ENCODE measurements at regions not wholly inside any gene's neighbourhood (a gene's known extent, or its start where the extent isn't known, plus 50 kb on each side); places are given as distances from the start of the nearest gene placed in this dataset.

DNA sequence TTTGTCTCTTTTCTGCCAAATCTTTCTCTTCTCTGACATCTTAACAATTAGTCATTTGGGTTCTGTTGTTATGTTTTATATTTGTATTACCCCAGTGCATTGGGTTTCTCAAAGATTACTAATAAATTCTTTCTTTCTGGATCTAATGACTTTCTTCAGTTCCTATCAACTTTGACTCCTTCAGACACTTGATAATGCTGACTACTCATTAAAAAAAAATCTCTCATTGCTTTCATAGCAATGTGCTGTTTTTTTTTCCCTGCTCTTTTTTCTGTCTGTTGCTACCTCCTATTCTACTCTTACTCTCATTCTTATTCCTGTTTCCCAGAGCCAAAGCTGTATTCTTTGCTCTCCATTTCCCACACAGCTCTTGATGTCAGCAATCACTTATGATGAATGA lies 81.3 kb upstream of the MAP3K7 start:
- DNase-seq (ENCODE audit: low read depth), result no peak

DNA sequence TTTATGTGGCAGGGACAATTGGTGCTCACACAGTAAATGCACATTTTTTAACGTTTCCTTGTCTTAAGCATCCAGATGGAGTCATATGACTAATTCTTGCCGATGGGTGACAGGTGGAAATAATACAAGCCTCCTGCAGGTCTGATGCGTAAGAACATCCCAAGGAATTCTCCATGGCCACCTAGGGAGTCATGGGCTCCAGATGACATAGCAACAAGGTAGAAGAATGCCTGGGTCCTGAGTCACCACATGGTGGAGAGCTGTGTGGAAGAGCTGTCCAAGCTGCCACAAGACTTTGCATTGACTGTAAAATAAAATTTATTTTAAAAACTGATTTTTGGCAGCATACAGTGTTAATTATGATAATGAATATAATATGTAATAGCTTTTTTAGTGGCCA lies 77.0 kb upstream of the MAP3K7 start:
- no peak for DNase-seq (ENCODE audit: low read depth)

DNA sequence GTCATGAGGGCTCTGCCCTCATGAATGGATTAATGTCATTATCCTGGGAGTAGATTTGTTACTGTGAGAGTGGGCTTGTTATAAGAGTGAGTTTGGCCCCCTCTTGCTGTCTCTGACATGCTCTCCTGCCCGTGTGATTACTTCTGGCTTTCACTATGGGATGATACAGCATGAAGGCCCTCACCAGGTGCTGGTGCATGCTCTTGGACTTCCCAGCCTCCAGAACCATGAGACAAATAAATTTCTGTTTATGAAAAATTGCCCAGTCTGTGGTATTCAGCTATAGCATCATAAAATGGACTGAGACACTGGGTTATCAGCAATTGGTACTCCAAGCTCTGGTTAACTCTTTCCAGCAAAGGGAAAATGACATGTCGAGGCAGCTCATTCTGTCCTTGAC lies 76.2 kb upstream of the MAP3K7 start:
- no peak for DNase-seq (ENCODE audit: low read depth)

DNA sequence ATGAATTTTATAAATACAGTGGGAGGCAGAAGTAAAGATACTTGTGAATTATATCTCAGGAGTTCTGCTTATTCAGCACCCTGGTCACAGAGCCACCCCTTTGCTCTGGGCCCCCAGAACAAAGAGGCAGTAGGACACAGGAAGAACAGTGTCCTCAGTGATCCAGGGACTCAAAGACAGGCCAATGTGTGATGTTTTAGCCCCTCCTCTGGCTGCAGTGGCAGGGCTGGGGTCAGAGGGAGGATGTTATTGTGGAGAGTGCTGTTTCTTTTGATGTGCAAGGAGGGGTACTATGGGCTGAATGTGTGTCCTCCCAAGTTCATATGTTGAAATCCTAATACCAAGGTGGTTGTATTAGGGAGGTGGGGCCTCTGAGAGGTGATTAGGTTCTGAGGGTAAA lies 74.1 kb upstream of the MAP3K7 start:
- no peak for DNase-seq (ENCODE audit: low read depth)

DNA sequence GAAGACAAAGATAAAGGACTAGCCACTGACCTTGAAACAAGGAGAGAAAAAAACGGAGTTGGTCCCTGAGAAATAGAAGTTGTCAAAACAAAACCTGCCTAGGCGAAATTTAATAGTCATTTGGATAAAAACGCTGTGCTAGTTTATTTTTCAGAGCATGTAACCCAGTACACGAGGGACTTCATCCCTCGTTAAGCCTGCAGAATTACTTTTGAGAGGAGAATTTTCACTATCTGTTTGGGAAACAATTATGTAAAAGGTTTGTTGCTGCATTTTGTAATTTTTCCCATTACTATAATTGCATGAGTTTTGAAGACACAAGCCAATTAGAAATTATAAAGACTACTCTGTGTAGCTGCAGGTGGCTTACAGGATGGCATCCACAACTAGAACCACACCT lies 71.6 kb upstream of the MAP3K7 start:
- no peak for DNase-seq (ENCODE audit: low read depth)

DNA sequence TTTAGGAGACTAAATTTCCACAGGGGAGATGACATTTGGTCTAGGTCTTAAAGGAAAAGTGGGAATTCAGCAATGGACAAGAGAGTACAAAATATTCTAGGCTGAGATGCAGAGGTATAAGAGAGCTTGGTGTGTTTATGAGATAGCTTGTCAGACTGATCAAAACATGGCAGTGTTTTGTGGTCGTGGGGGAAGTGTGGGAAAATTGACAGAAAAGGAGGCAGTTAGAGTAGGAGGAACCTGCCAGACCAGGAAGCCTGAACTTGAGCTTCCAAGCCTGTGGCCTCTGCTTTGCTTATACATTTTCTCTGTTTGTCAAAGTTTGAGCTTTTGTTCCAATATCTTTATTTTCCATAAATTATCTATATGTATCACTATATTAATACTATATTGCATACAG lies 69.5 kb upstream of the MAP3K7 start:
- no peak for DNase-seq (ENCODE audit: low read depth)

DNA sequence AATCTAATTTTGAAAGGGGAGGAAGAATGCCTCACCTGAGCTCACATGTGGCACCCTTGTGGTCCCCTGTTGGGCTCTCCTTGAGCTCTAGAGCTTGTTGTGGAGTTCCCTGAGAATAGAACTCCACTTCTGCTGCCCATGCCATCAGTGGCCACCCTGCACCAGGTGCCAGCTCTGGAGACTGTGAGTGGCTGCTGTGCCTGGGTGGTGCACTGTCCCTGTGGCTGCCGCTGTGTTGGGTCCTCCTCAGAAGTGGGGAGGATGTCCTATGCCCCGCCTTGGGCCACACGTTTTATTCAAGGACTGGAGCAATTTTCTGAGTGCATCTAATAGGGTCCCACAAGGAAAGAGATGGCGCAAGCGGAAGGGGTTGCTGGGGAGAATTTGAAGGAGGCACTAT lies 67.9 kb upstream of the MAP3K7 start:
- no peak for DNase-seq (ENCODE audit: low read depth)

DNA sequence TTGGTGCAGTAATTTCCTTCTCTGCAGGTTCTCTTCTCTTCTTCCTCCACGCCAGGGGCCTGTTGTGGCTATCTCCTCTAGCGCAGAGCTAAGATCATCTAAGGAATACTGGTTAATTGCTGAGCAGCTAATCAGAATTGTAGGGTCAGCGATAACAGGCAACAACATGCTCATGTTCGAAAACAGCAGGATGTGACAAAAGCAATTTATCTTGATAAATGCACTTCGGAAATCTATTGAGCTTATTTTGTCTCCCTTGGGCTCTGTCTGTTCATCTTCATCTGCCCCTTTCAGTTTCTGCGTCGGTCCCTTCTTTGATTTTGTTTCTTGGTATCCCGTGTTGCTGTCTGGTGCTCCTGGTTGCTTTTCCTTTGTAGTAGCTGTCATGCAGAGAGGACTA lies 67.3 kb upstream of the MAP3K7 start:
- no peak for DNase-seq (ENCODE audit: low read depth)

DNA sequence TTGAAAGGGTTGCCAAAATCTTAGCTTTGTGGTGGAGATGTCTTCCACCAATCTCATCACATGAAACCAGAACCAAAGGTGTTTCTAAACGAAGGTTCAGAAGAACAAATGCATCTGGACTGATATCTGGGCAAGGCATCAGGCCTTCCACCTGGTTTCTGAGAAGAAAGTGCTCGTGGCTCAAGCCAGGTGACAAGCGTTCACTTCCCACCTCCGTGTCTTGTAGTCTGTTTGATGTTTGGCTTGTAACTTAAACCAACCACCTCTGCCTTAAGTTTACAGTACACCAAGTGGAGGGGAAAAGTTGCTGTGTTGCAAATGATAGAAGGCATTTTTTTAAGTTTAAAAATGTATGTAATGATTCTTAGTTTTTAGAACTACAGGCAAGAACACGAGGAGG lies 66.9 kb upstream of the MAP3K7 start:
- no peak for DNase-seq (ENCODE audit: low read depth)

DNA sequence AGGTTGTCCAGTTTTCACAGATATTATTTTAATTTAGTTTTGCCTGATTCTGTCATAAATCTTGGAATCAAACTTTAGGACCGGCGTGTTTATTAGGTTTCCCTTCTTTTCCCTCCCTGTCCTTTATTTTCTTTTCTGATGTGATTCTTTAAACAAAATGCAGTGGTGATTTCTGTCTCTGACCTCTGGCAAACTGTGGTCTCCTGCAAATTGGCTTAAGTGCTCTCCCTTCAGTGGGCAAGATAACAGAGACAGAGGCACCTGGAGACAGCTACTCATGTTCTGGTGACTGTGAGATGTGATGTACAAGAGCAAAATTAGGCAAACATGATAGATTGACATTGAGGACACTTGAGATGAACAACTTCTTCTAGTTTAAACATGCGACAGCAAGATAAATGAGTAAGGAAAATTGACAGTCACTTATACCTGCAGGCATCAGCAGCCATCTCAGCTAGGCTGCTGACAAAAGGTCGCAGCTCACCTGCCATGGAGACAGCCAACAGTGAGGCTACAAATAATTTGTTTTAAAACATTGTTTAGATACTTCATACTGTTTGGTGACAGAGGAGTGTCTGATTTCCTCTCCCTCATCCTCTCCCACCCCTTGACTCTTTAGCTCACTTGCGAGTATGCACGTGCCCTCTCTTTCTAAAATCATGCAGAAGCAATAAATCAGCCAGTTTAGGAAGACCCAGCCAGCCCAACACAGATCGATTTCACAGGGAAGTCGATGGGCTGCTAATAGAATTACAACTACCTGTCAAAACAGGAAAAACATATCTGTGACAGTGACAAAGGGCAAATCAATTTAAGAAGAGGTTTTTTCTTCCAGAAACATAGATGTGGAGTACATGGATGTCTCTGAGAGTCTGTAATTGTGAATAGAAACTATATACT lies 63.4 kb upstream of the MAP3K7 start:
- no peak for DNase-seq (ENCODE audit: low read depth)

DNA sequence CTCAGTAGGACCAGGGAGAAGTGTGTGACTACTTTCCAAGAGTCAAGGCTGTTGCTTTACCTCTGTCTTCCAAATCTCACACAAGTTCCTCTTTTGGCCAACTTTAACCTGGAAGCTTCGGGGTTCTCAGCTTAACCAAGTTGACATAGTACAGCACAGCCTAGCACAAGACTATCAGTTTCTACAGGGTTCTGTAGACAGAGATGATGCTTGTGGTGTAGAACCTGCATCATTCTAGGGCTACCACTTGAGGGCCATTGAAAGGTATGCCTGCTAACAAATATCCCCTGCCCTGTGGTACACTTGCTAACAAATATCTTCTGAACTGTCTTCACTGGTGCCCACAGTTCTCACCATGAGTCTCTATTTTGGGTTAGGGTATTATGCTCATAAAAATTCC lies 62.0 kb upstream of the MAP3K7 start:
- DNase-seq (ENCODE audit: low read depth), result no peak

DNA sequence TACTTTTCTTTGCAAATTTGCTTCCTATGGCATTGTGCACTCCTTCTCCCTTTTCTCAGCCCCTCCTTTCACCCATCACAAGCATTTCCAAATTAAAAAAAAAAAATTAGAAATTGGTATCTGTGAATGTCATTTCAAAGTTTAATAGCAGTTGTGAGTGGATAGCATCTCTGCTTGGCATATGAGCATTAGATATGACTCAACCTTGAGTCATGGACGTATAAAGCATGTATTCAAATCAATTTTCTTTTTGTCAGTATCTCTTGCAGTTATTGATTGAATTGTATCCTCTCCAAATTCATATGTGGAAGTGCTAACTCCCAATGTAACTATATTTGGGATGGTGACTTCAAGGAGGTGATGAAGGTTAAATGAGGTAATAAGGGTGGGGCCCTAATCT lies 60.1 kb upstream of the MAP3K7 start:
- peak; percentile 38 for DNase-seq (ENCODE audit: low read depth)

DNA sequence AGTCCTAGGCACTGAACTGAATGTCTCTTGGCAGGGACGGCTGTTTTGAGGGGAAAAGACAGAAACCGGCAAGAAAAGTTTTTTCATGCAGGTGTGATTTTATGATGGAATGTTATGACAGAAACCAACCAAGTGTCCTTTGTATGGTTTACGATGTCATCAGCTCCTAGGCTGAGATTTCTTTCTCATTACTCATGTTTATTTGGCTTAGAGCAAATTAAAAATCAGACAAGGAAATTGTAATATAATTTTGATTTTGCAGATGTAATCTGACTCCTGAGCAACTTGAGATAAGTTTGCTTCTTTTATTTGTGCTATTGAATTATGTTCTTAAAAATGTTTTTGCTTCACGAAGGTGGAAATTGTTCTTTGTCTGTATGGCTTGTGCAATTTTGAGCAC lies 58.8 kb upstream of the MAP3K7 start:
- no peak for DNase-seq (ENCODE audit: low read depth)

DNA sequence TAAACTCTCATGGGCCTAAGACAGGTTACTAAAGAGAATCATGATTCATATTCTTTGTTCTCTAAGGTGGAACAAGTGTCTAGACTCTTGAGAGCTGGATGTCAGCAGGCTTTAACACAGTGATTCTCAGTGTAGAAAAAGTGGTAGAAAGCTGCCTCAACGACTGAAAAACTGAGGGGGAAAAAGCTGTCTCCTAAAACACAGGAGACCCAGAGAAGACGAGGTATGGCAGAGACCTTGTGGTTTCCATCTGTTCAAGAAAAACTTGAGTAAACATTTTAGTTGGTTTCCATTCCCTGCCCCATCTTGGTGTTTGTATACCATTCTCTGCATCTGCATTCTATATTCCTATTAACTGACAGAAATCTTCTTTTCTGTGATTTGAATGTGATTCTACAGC lies 57.6 kb upstream of the MAP3K7 start:
- DNase-seq (ENCODE audit: low read depth), result no peak

DNA sequence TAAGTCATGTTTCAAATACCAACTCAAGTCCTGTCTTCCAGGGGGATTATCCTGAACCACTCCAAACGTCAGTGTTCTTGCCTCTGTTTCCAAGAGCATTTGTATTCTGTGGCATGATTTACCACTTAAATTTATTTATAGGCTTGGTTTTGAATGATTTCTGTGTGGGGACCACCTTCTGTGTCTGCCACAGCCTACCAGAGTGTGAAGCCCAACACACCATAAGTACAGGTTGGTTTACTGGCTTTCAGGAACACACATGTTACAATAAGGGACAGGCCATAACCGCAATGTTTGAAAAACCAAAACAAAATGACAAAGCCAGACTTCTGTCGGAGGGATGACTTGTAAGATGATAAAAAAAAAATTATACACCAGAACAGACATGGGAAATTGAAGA lies 56.5 kb upstream of the MAP3K7 start:
- no peak for DNase-seq (ENCODE audit: low read depth)

DNA sequence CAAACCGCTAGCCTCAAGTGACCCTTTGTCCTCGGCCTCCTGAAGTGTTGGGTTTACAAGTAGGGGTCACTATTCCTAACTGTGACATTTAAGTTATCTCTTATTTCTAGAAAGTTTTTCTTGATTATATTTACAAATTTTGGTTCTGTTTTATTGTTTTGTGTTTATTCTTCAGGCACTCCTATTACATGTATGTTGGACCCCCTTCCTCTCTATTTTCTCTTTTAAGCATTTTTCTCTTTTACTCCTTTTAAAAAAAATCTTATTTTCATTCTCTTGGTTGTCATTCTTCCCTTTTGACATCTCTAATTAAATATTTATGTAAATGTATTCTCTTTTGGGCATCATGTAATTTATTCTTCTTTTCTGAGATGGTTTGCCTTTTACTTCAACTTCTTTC lies 50.4 kb upstream of the MAP3K7 start:
- DNase-seq (ENCODE audit: low read depth), result no peak

Data from HS-5 (cell line).